Mesothelial cell of epicardium (in vitro differentiated cells): ENCODE measurements at regions not wholly inside any gene's neighbourhood (a gene's known extent, or its start where the extent isn't known, plus 50 kb on each side); places are given as distances from the start of the nearest gene placed in this dataset.

Experiments
- DNase-seq, 2 experiments: peaks; one replicate each; pipeline ENCODE4 v3.0.0; 2021; ENCODE audit warnings: low spot score in 2 of 2; ENCODE audit not compliant: unreplicated experiment in 2 of 2
- H3K27ac Mint-ChIP-seq: 2 replicates; pipeline ENCODE4 v1.8.0; 2021; ENCODE audit warnings: mixed read lengths
- H3K27me3 Mint-ChIP-seq: 2 replicates; pipeline ENCODE4 v1.8.0; 2021; ENCODE audit warnings: low read depth, mixed read lengths
- H3K36me3 Mint-ChIP-seq: 2 replicates; pipeline ENCODE4 v1.8.0; 2021; ENCODE audit warnings: mixed read lengths
- H3K4me1 Mint-ChIP-seq: 2 replicates; pipeline ENCODE4 v1.8.0; 2021; ENCODE audit warnings: mixed read lengths
- H3K4me3 Mint-ChIP-seq: 2 replicates; pipeline ENCODE4 v1.8.0; 2021; ENCODE audit warnings: mild to moderate bottlenecking, moderate library complexity, mixed read lengths
- H3K9me3 Mint-ChIP-seq: 2 replicates; pipeline ENCODE4 v1.8.0; 2021; ENCODE audit warnings: mixed read lengths
- CTCF ChIP-seq: fragments of 200-600 bp; sonication (generic); IDR thresholded peaks from one replicate; pipeline ENCODE4 v1.5.0; 2021; ENCODE audit warnings: antibody characterized with exemption; ENCODE audit not compliant: unreplicated experiment

- no peak for DNase-seq
- Mint-ChIP-seq H3K27ac (no peak overlapping the region), H3K27me3 (peaks cover 3% of the 10 kb centered on the region), H3K36me3 (no peaks in the 10 kb centered on the region), H3K4me1 (peaks cover 13% of the 10 kb centered on the region), H3K9me3 (no peaks in the 10 kb centered on the region), H3K4me3 (no peak overlapping the region)
- TF ChIP-seq CTCF, result no peak
These were observed 328.6 kb downstream of the PCNX1 start for GRCh38 chr14:71235875-71236274.

GRCh38 chr14:71236487-71236886 is 329.2 kb downstream of the PCNX1 start:
- peaks cover 13% of the 10 kb centered on the region for H3K4me1 Mint-ChIP-seq
- H3K4me3 Mint-ChIP-seq, result no peak overlapping the region
- H3K36me3 Mint-ChIP-seq, result no peaks in the 10 kb centered on the region
- TF ChIP-seq CTCF, result no peak
- no peak overlapping the region for H3K27ac Mint-ChIP-seq
- DNase-seq, result no peak
- no peaks in the 10 kb centered on the region for H3K9me3 Mint-ChIP-seq
- peaks cover 3% of the 10 kb centered on the region for H3K27me3 Mint-ChIP-seq

- H3K4me1 Mint-ChIP-seq, result peaks cover 20% of the 10 kb centered on the region
- no peak overlapping the region for H3K27ac Mint-ChIP-seq
- H3K9me3 Mint-ChIP-seq, result no peaks in the 10 kb centered on the region
- H3K36me3 Mint-ChIP-seq, result no peaks in the 10 kb centered on the region
- H3K4me3 Mint-ChIP-seq, result no peak overlapping the region
- DNase-seq, result no peak
- no peak for TF ChIP-seq CTCF
- H3K27me3 Mint-ChIP-seq, result peaks cover 3% of the 10 kb centered on the region
These were observed 330.3 kb downstream of the PCNX1 start for GRCh38 chr14:71237556-71237955.

- H3K4me3 Mint-ChIP-seq, result no peak overlapping the region
- TF ChIP-seq CTCF, result no peak
- no peak overlapping the region for H3K27ac Mint-ChIP-seq
- DNase-seq, result no peak
- peaks cover 21% of the 10 kb centered on the region for H3K4me1 Mint-ChIP-seq
- no peaks in the 10 kb centered on the region for H3K9me3 Mint-ChIP-seq
- H3K27me3 Mint-ChIP-seq, result peaks cover 2% of the 10 kb centered on the region
- H3K36me3 Mint-ChIP-seq, result no peaks in the 10 kb centered on the region
These were observed 331.6 kb downstream of the PCNX1 start for GRCh38 chr14:71238835-71239234.

- TF ChIP-seq CTCF, result no peak
- Mint-ChIP-seq H3K27me3 (peaks cover 2% of the 10 kb centered on the region), H3K27ac (no peak overlapping the region), H3K36me3 (no peaks in the 10 kb centered on the region), H3K4me3 (no peak overlapping the region), H3K4me1 (peaks cover 16% of the 10 kb centered on the region), H3K9me3 (no peaks in the 10 kb centered on the region)
- no peak for DNase-seq
These were observed 332.9 kb downstream of the PCNX1 start for GRCh38 chr14:71240171-71240570.

GRCh38 chr14:71240866-71241520 is 333.7 kb downstream of the PCNX1 start:
- DNase-seq, result no peak
- peaks cover 2% of the 10 kb centered on the region for H3K27me3 Mint-ChIP-seq
- H3K36me3 Mint-ChIP-seq, result no peaks in the 10 kb centered on the region
- H3K4me3 Mint-ChIP-seq, result no peak overlapping the region
- peaks cover 16% of the 10 kb centered on the region for H3K4me1 Mint-ChIP-seq
- H3K9me3 Mint-ChIP-seq, result no peaks in the 10 kb centered on the region
- no peak overlapping the region for H3K27ac Mint-ChIP-seq
- TF ChIP-seq CTCF, result no peak
